Activated naive CD8-positive, alpha-beta T cell treated with anti-CD3 and anti-CD28 coated beads, Interleukin-2, amount 10 ng/mL, durations not matched to agents 7 days and 5 days (primary cell): ENCODE measurements at regions not wholly inside any gene's neighbourhood (a gene's known extent, or its start where the extent isn't known, plus 50 kb on each side); places are given as distances from the start of the nearest gene placed in this dataset.
"Not testable (repeated sequence)": the region's sequence is repeated elsewhere in the genome, so short reads cannot be mapped to it uniquely, and the experiment has no call there.

Experiments used
- ATAC-seq: fragments of 150-1000 bp; cut with Tn5 transposase; one replicate; pipeline ENCODE4 v1.10.0; 2021; ENCODE audit warnings: low read depth, moderate library complexity
- POLR2A ChIA-PET: fragments of 350-600 bp; sonication (Branson Sonifier 250); formaldehyde crosslinking; loops from one replicate; lab custom pipeline; 2021; ENCODE audit warnings: antibody characterized with exemption; lab: Charles Lee
- DNase-seq: peaks from one replicate; pipeline ENCODE4 v3.0.0; 2021
- H3K27ac Mint-ChIP-seq: one replicate; pipeline ENCODE4 v1.8.0; 2022; ENCODE audit warnings: mild to moderate bottlenecking, mixed read lengths
- H3K27me3 Mint-ChIP-seq: one replicate; pipeline ENCODE4 v1.8.0; 2022; ENCODE audit warnings: mild to moderate bottlenecking, moderate library complexity, mixed read lengths
- H3K36me3 Mint-ChIP-seq: one replicate; pipeline ENCODE4 v1.8.0; 2021; ENCODE audit warnings: mild to moderate bottlenecking, mixed read lengths
- H3K4me1 Mint-ChIP-seq: one replicate; pipeline ENCODE4 v1.8.0; 2021; ENCODE audit warnings: mixed read lengths
- H3K4me3 Mint-ChIP-seq: one replicate; pipeline ENCODE4 v1.8.0; 2022; ENCODE audit warnings: mild to moderate bottlenecking, moderate library complexity, mixed read lengths
- H3K9me3 Mint-ChIP-seq: one replicate; pipeline ENCODE4 v1.8.0; 2021; ENCODE audit warnings: mixed read lengths

GRCh38 chr3:110940055-110940454, 131.6 kb upstream of the NECTIN3 start:
- Mint-ChIP-seq H3K4me3 (no peak overlapping the region), H3K4me1 (no peaks in the 10 kb centered on the region), H3K9me3 (no peaks in the 10 kb centered on the region), H3K36me3 (no peaks in the 10 kb centered on the region), H3K27ac (no peak overlapping the region), H3K27me3 (peaks cover 3% of the 10 kb centered on the region)
- ATAC-seq, result no peak
- no peak for DNase-seq
- POLR2A ChIA-PET, result no interaction called here

DNA sequence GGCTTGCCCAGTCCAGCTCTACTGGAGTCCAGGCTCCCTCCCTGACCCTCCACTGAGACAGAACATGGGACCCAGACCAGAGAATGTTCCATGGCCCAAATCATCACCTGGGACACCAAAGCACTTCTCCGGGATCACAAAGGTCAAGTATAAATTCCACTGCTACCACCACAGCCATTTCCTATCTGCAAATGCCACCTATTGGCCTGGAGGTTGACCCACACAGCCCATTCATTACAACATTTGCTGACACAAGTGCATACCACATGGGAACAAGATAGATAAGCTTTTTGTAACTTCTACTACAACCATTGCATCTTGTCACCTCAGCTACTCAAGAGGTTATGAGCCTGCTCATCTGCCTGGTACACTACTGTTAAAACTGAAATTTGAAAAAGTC, 126.8 kb upstream of the NECTIN3 start:
- no peak for DNase-seq
- peaks cover 8% of the 10 kb centered on the region for H3K9me3 Mint-ChIP-seq
- H3K36me3 Mint-ChIP-seq, result no peaks in the 10 kb centered on the region
- H3K27me3 Mint-ChIP-seq, result no peaks in the 10 kb centered on the region
- no peak for ATAC-seq
- no peak overlapping the region for H3K27ac Mint-ChIP-seq
- POLR2A ChIA-PET, result no interaction called here
- no peaks in the 10 kb centered on the region for H3K4me1 Mint-ChIP-seq
- H3K4me3 Mint-ChIP-seq, result no peak overlapping the region

GRCh38 chr3:110946810-110947209, 124.8 kb upstream of the NECTIN3 start:
- Mint-ChIP-seq H3K4me3 (no peak overlapping the region), H3K4me1 (no peaks in the 10 kb centered on the region), H3K27ac (no peak overlapping the region), H3K9me3 (peaks cover 11% of the 10 kb centered on the region), H3K27me3 (no peaks in the 10 kb centered on the region), H3K36me3 (no peaks in the 10 kb centered on the region)
- no peak for ATAC-seq
- DNase-seq, result no peak
- POLR2A ChIA-PET, result no interaction called here

DNA sequence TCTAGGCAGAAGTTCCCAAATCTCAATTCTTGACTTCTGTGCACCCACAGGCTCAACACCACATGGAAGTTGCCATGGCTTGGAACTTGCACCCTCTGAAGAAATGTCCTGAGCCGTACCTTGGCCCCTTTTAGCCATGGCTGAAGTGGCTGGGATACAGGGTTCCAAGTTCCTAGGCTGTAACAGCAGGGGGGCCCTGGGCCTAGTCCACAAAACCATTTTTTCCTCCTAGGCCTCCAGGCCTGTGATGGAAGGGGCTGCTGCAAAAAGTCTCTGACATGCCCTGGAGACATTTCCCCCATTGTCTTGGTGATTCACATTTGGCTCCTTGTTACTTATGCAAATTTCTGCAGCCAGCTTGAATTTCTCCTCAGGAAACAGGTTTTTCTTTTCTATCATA, 122.4 kb upstream of the NECTIN3 start:
- H3K36me3 Mint-ChIP-seq, H3K27me3 Mint-ChIP-seq, POLR2A ChIA-PET, H3K4me1 Mint-ChIP-seq, DNase-seq, ATAC-seq, H3K27ac Mint-ChIP-seq, H3K4me3 Mint-ChIP-seq: not testable (repeated sequence)
- H3K9me3 Mint-ChIP-seq, result peaks cover 11% of the 10 kb centered on the region

DNA sequence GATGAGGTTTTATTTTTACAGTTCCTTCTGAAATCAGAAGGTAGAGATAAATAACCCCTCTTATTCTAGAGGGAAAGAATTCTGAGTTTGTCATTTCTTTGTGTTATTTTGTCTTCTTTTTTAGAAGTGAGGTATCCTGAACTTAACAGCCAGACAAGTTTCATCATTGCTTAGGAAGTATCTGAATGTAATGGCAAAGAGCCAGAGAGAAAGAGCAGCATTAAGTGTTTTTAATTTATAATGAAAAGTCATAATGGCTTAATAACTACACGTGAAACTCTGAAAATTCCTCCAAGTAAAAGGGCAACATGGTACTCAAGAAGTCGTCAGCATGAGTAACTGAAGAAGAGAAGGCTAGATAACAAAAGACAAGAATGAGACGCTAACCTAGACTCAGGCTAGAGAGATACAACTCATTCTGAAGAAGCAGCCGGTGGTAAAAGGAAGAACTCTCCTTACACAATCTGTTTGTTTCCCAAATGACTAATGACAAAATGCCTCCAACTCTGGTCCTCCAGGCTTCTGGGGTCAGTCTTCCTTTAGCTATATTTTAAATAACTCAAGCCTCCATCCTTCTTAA, 116.2 kb upstream of the NECTIN3 start:
- H3K36me3 Mint-ChIP-seq, result no peaks in the 10 kb centered on the region
- no peaks in the 10 kb centered on the region for H3K27me3 Mint-ChIP-seq
- H3K27ac Mint-ChIP-seq, result no peak overlapping the region
- no peak overlapping the region for H3K4me3 Mint-ChIP-seq
- no peak for DNase-seq
- POLR2A ChIA-PET, result no interaction called here
- no peaks in the 10 kb centered on the region for H3K4me1 Mint-ChIP-seq
- ATAC-seq, result no peak
- peaks cover 1% of the 10 kb centered on the region for H3K9me3 Mint-ChIP-seq

DNA sequence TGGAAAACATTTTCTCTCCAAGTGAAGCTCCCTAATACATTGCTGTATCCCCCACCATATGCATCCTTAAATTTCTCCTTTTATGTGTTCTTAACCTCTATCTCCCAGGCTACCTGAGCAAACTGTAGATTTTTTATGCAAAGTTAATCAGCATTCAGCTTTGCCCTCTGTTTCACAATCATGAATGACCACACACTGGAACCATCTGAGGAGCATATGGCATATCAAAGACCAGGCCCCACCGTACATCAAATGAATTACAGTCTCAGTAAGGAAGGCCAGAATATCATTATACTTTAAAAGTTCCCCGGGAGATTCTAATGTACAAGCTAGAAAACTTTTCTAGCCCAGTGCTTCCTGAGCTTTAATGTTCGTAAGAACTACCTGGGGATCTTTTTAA, 115.5 kb upstream of the NECTIN3 start:
- no peak overlapping the region for H3K27ac Mint-ChIP-seq
- H3K27me3 Mint-ChIP-seq, result no peaks in the 10 kb centered on the region
- H3K4me3 Mint-ChIP-seq, result no peak overlapping the region
- DNase-seq, result no peak
- ATAC-seq, result no peak
- POLR2A ChIA-PET, result no interaction called here
- peaks cover 2% of the 10 kb centered on the region for H3K9me3 Mint-ChIP-seq
- H3K36me3 Mint-ChIP-seq, result peaks cover 2% of the 10 kb centered on the region
- H3K4me1 Mint-ChIP-seq, result peaks cover 2% of the 10 kb centered on the region

DNA sequence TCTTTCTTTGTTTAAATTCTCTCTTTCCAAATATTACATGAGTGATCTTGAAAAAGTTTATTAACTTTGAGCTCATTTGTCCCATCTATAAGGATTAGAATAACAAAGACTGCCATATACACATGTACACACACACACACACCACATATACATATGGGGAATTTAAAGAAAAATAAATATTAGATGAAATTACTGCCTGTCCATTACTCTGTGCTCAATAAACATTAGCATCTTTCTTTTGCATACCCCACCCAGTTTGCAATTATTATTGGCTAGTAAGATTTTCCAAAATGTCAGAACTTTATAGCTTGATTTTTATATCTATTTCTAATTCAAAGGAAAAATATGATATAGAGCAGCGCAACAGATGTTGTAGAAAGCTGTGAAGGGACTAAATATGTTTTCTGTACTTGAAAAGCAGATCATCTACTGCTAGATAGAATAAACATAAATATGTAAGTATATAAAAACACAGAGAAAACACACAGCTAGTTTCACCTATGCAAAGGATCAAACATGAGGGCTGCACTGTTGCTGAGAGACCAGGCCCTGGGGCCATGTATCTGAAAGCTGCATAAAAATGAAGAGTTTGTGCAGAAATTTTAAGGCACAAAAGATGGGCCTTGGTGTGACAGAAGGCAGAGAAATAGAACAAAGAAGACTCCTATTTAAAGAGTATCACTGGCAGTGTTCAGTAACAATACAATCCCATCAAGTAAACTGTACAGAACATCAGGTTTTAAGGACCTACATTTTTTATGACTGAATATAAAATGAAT, 114.2 kb upstream of the NECTIN3 start:
- no peak overlapping the region for H3K4me3 Mint-ChIP-seq
- POLR2A ChIA-PET, result no interaction called here
- H3K9me3 Mint-ChIP-seq, result peaks cover 1% of the 10 kb centered on the region
- H3K27me3 Mint-ChIP-seq, result peaks cover 2% of the 10 kb centered on the region
- no peak for DNase-seq
- ATAC-seq, result no peak
- H3K4me1 Mint-ChIP-seq, result peaks cover 3% of the 10 kb centered on the region
- peaks cover 2% of the 10 kb centered on the region for H3K36me3 Mint-ChIP-seq
- no peak overlapping the region for H3K27ac Mint-ChIP-seq

GRCh38 chr3:110958313-110959147, 113.1 kb upstream of the NECTIN3 start:
- Mint-ChIP-seq H3K27me3 (peaks cover 2% of the 10 kb centered on the region), H3K4me3 (no peak overlapping the region), H3K9me3 (peaks cover 3% of the 10 kb centered on the region), H3K4me1 (peaks cover 3% of the 10 kb centered on the region), H3K27ac (no peak overlapping the region), H3K36me3 (peaks cover 2% of the 10 kb centered on the region)
- POLR2A ChIA-PET, result no interaction called here
- ATAC-seq (no peak), DNase-seq (no peak)

DNA sequence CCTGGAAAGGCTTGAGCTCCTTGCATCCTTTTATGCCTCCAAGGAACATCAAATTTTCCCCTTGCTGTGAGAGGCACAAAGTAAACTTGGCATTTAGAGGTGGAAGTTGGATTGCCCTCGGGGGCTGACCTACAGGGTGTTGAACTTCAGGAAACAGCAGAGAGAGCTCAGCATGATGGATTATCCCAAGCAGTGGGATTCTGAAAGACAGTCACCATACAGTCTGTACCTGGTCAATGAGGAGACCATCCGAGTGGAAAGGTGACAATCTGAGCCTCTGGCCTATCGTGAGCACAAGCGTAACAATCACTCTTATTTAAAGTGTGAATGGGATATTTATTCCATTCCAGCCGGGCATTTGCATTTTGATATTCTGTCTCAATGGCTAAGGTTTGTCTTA, 105.6 kb upstream of the NECTIN3 start:
- DNase-seq (no peak), ATAC-seq (no peak)
- Mint-ChIP-seq H3K4me1 (peaks cover 2% of the 10 kb centered on the region), H3K9me3 (peaks cover 6% of the 10 kb centered on the region), H3K36me3 (peaks cover under 1% of the 10 kb centered on the region), H3K27ac (no peak overlapping the region), H3K27me3 (peaks cover 2% of the 10 kb centered on the region), H3K4me3 (no peak overlapping the region)
- POLR2A ChIA-PET, result no interaction called here

DNA sequence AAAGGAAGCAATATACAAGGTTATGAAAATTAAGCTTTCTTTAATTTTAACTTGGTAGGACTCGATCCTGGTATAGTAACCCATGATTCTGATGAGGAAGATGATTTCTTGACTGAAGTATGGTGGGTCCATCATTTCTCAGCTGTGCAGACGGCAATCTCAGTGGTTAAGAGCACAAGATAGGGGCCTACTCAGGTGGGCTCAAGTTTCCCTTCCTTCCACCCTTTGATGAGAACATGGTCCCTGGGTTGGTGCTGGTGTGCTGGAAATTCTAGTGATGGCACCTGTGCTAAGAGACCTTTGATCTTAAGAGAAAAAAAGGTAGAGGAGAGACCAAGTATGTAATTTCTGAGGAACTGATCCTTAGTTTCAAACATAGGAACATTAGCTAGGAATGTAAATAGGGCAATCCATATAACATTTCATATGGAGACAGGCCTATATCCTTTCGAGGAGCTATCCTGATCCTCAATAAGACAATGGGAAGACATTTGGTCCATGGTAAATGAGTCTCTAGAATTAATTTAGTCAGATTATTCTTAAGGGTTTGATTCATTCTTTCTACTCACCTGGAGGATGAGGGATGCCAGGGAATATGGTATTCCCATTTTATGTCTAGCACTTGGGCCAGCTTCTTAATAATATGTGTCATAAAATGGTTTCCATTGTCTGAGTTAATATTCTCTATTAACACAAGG, 104.5 kb upstream of the NECTIN3 start:
- no peaks in the 10 kb centered on the region for H3K27me3 Mint-ChIP-seq
- peaks cover 6% of the 10 kb centered on the region for H3K9me3 Mint-ChIP-seq
- no peaks in the 10 kb centered on the region for H3K36me3 Mint-ChIP-seq
- no peak overlapping the region for H3K4me3 Mint-ChIP-seq
- H3K27ac Mint-ChIP-seq, result no peak overlapping the region
- ATAC-seq (no peak), DNase-seq (no peak)
- no peaks in the 10 kb centered on the region for H3K4me1 Mint-ChIP-seq
- POLR2A ChIA-PET, result no interaction called here

- POLR2A ChIA-PET, result no interaction called here
- Mint-ChIP-seq H3K27me3 (no peaks in the 10 kb centered on the region), H3K9me3 (peaks cover 4% of the 10 kb centered on the region), H3K4me3 (no peak overlapping the region), H3K27ac (no peak overlapping the region), H3K4me1 (peaks cover under 1% of the 10 kb centered on the region), H3K36me3 (no peaks in the 10 kb centered on the region)
- no peak for DNase-seq
- ATAC-seq, result no peak
Measured at GRCh38 chr3:110968076-110968475, 103.5 kb upstream of the NECTIN3 start.

DNA sequence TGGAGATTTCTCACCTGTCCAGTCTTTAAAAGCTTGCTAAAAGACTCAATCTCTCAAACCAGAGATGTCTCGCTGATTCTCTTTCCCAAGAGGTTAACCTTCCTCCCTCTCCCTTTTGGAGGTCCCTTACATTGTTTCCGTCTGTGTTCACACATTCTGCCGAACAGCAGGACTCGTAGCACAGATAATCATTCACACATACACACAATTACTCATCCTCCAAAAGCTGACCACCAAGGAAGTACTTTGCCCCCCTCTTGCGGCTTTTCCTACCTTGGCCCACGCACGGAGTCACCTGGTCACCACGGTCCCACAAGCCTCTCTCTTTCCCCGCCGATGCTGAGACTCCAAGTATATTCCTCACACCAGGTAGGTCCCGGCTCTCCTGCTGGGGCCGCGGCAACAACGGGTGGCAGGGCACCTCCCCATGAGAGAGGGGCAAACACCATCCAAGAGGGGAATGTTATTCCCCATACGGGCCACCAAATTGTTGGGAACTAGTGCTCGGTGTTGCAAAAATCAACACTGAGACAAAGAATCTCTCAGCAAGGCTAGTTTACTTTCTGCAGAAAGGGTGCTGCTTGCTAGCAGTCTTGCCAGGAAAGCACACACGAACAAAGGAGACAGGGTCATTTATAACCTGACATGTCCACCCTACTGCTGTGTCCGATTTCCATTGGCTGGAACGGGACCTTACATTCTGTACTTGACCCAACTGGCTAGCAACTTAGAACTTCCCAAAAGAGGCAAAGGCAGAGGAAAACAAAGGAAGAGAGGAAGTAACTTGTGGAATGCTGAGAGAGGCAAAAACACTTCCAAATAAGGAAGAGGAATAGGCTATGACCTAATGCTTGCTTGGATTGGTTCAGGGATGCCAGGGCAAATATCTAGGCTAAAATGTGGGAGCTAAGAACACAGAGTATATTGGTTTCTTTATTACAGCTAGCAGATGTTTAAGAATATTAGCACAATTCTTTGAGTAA, 102.1 kb upstream of the NECTIN3 start:
- Mint-ChIP-seq H3K4me1 (peaks cover 6% of the 10 kb centered on the region), H3K36me3 (no peaks in the 10 kb centered on the region), H3K9me3 (peaks cover 4% of the 10 kb centered on the region), H3K4me3 (no peak overlapping the region), H3K27me3 (no peaks in the 10 kb centered on the region), H3K27ac (no peak overlapping the region)
- POLR2A ChIA-PET, result no interaction called here
- ATAC-seq (no peak), DNase-seq (no peak)
